SK-N-MC (cell line): ENCODE measurements at regions not wholly inside any gene's neighbourhood (a gene's known extent, or its start where the extent isn't known, plus 50 kb on each side); places are given as distances from the start of the nearest gene placed in this dataset.

Source experiments
- EZH2 ChIP-seq: fragments of 200-600 bp; sonication (generic); IDR thresholded peaks from one replicate; pipeline ENCODE4 v1.6.1; 2017; ENCODE audit warnings: antibody characterized with exemption
- POLR2AphosphoS5 ChIP-seq: IDR thresholded peaks from 2 replicates; pipeline ENCODE4 v1.6.1; 2012; ENCODE audit warnings: mild to moderate bottlenecking, low read depth, low read length, borderline replicate concordance

DNA sequence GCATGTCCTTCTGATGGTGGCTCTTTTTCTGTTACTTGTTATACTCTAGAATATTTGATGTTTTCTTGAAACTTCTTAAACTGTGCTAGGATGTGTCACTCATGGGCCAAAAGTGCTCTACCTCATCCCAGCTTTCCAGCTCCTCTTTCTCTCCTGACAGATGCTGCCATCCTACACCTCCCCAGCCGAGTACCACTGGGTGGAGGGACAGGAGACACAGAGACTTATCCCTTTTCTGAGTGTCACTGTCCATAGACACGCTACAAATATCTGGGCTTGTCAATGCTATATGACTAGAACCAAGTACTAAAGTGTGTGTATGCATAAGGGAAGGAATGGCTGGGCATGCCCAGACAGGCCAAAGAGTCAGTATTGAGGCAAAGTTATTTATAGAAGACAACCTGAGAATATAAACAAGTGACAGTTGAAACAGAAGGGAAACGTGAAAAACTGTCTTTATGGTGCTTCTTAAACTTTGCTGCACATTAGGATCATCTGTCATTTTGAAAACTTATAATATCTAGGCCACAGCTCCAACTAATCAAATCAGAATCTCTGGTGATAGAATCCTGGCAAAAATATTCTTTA, 188.0 kb downstream of the CARTPT start:
- no peak for TF ChIP-seq POLR2AphosphoS5
- no peak for TF ChIP-seq EZH2
